GM12865 (cell line): ENCODE measurements at regions not wholly inside any gene's neighbourhood (a gene's known extent, or its start where the extent isn't known, plus 50 kb on each side); places are given as distances from the start of the nearest gene placed in this dataset.

ENCODE experiments used
- DNase-seq: peaks from one replicate; pipeline ENCODE4 v3.0.0; 2010; ENCODE audit warnings: low read depth
- H3K4me3 ChIP-seq: 2 replicates; pipeline ENCODE4 v1.5.1; 2011; ENCODE audit warnings: mild to moderate bottlenecking, low read depth, low read length, control low read depth
- TF ChIP-seq, protein P1 (sequence below): IDR thresholded peaks from 2 replicates; pipeline ENCODE4 v1.5.1; 2011; ENCODE audit warnings: low read length, control low read depth, low read depth, inconsistent platforms; ENCODE audit not compliant: insufficient read depth; ENCODE audit errors: missing control alignments

DNA sequence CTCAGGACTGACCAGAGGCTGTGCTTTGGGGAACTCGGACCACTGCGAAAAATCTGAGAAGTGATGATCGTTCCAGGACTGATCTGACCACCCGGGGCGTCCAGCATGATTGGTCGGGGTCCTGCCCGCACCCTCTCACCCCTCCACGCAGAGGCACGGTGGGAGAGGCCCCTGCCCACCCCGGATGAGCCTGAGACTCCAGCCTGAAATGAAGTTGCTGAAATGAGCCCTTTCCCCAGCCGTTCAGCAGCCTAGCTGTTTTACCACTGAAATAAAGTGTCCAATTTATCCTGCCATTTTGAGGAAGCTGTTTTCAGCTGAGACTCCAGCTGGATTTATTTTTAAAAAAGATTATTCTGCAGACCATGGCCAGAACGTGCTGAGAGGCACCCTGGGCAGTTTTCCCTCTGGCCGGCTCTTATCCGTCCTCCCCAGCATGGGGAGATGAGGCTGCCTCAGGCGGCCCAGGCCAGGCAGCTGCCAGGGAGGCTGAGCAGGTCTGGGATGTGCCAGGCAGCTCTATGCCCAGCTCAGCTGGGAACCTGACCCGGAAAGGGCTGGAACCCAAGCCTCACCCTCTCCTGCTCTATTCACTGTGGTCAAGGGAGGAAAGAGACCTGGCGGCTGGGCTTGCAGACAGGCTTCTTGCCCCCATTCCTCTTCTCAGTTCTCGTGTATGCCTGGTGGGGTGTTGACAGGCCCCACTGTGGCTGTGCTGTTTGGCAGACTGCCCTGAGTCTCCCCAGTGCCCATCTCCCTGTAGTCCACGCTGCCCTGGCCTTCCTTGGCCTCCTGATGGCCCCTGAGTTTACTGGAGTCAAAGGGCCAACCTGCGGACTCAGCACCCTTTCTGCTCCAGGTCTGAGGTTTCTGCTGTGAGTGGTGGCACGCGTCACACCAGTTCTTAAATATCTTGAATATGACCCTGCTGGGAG, 161.0 kb upstream of the B3GAT1 start:
- DNase-seq, result no peak
- H3K4me3 ChIP-seq, result no peak overlapping the region
- TF ChIP-seq, protein P1, sequence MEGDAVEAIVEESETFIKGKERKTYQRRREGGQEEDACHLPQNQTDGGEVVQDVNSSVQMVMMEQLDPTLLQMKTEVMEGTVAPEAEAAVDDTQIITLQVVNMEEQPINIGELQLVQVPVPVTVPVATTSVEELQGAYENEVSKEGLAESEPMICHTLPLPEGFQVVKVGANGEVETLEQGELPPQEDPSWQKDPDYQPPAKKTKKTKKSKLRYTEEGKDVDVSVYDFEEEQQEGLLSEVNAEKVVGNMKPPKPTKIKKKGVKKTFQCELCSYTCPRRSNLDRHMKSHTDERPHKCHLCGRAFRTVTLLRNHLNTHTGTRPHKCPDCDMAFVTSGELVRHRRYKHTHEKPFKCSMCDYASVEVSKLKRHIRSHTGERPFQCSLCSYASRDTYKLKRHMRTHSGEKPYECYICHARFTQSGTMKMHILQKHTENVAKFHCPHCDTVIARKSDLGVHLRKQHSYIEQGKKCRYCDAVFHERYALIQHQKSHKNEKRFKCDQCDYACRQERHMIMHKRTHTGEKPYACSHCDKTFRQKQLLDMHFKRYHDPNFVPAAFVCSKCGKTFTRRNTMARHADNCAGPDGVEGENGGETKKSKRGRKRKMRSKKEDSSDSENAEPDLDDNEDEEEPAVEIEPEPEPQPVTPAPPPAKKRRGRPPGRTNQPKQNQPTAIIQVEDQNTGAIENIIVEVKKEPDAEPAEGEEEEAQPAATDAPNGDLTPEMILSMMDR, result no peak

DNA sequence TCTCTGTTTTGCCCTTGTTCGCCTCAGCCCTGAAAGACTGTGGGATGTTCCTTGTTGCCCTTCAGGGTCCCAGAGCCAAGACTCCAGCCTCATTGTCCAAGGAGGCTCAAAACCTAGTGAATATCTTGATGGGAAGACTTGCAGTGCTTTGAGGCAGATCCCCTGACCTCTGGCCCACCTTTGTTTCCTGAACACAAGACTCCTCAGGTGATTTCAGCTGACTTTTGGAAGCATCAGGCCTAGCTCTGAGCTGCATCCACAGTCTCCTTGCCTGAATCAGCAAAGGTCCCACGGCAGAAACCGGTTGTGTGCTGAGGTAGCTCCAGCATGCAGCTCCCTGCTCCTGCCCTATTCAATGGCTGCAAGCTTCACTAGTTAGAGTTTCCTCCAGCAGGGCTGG, 159.3 kb upstream of the B3GAT1 start:
- TF ChIP-seq, protein P1, result no peak
- no peak overlapping the region for H3K4me3 ChIP-seq
- DNase-seq, result no peak

DNA sequence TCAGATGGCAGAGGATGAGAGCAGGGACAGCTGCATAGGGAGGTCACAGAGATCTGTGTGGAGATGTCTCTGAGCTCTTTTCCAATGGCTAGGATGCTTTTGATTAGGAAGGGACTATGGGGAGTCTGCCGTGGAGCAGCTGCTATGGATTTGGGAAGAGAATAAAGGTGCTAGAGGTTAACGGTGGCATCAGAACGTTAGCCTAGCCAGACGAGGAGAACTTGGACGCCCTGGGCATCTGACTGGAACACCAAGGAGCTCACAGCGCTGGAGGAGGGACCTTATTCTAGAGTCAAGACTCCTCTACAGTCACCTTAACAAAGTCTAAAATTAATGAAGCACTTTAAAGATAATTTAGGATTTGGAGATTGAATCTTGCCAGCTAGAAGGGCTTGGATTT, 157.2 kb upstream of the B3GAT1 start:
- no peak for DNase-seq
- H3K4me3 ChIP-seq, result no peak overlapping the region
- TF ChIP-seq, protein P1, result no peak

DNA sequence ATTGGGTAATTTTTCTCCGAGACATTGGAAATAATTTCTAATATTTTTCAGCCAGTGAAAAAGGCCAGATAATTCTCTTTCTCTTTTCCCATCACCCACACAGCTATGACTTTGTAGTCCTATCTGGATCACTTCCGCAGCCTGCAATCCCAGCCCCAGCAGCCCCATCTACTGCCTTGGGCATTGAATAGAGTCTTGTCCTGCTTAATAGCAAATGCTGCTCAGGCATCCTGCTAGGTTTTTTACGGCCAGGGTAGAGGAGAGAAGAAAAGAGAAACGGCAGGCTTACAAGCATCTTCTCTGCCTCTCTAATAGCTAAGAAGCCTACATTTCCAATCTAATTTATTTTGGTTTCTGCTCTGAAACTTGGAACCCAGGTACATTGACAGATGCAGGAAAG, 154.3 kb upstream of the B3GAT1 start:
- TF ChIP-seq, protein P1, result no peak
- H3K4me3 ChIP-seq, result no peak overlapping the region
- DNase-seq, result no peak

DNA sequence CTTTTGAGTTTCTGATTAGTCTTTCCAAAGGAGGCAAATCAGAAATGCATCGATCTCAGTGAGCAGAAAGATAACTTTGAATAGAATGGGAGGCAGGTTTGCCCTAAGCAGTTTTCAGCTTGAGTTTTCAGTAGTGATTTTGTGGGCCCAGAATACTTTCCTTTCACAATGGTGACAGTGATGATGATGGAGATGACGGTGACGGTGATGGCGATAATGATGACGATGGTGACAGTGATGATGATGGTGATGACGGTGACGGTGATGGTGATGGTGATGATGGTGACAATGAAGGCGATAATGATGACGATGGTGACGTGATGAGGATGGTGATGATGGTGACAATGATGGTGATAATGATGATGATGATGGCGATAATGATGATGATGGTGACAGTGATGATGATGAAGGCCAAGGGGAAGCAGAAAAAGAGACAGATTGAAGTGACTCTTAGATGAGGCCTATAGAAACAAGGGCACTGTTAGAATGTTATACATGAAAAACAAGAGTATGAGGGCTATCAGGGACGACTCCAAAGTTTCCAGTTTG, 153.4 kb upstream of the B3GAT1 start:
- H3K4me3 ChIP-seq, result no peak overlapping the region
- no peak for DNase-seq
- TF ChIP-seq, protein P1, result no peak

DNA sequence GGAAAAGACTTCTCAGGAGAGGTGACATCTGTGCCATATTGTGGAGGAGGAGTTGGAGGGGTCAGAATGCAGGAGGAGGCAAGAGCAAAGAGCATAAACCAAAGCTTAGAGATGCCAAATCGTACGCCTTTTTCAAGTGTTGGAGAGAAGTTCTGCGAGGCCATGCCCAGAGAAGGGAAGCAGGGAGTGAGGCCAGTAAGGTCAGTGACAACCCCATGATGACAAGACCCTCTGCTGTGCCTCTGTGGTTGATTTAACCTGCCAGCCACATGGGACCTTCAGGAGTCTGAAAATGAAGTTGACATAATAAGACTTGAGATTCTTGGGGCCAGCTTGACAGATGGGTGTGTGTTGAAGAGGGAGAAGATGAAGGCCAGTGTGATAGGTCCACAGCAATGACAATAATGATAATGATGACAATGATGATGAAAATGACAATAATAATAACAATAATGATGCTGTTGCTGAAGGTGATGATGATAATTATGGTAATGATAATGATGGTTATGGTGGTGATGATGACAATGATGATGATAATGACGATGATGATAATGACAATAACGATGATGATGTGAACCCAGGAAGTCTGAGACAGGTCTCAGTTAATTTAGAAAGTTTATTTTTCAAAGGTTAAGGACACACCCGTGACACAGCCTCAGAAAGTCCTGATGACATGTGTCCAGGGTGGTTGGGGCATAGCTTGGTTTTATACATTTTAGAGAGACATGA, 152.6 kb upstream of the B3GAT1 start:
- no peak for DNase-seq
- no peak overlapping the region for H3K4me3 ChIP-seq

More for the DNA sequence above, 152.6 kb upstream of the B3GAT1 start:
- TF ChIP-seq, protein P1, result no peak
